Left hindlimb (tissue), 1 donor: ENCODE measurements at regions not wholly inside any gene's neighbourhood (a gene's known extent, or its start where the extent isn't known, plus 50 kb on each side); places are given as distances from the start of the nearest gene placed in this dataset.

Experiments
- DNase-seq: peaks from one replicate; pipeline ENCODE4 v3.0.0-alpha.2; 2018

GRCh38 chr5:174414315-174414710 lies 310.1 kb upstream of the MSX2 start:
- no peak for DNase-seq

- no peak for DNase-seq
These were observed 305.4 kb upstream of the MSX2 start for GRCh38 chr5:174418809-174419539.

GRCh38 chr5:174419540-174420132 lies 304.7 kb upstream of the MSX2 start:
- peak; percentile 89 for DNase-seq

- DNase-seq: no peak
These were observed 303.6 kb upstream of the MSX2 start for GRCh38 chr5:174420651-174421407.

- no peak for DNase-seq
These were observed 303.0 kb upstream of the MSX2 start for GRCh38 chr5:174421408-174421805.

- peak; percentile 44 for DNase-seq
These were observed 300.8 kb upstream of the MSX2 start for GRCh38 chr5:174423558-174423957.

GRCh38 chr5:174424219-174425053 lies 299.9 kb upstream of the MSX2 start:
- peak; percentile 31 for DNase-seq

GRCh38 chr5:174425271-174425963 lies 299.0 kb upstream of the MSX2 start:
- no peak for DNase-seq

- DNase-seq: no peak
These were observed 298.5 kb upstream of the MSX2 start for GRCh38 chr5:174425964-174426290.

GRCh38 chr5:174426388-174426787 lies 298.0 kb upstream of the MSX2 start:
- DNase-seq: no peak

- DNase-seq: no peak
These were observed 297.5 kb upstream of the MSX2 start for GRCh38 chr5:174426851-174427250.

GRCh38 chr5:174427304-174427703 lies 297.1 kb upstream of the MSX2 start:
- no peak for DNase-seq

GRCh38 chr5:174428895-174429294 lies 295.5 kb upstream of the MSX2 start:
- no peak for DNase-seq

- no peak for DNase-seq
These were observed 293.4 kb upstream of the MSX2 start for GRCh38 chr5:174430940-174431339.

GRCh38 chr5:174431504-174431903 lies 292.9 kb upstream of the MSX2 start:
- no peak for DNase-seq

GRCh38 chr5:174433098-174433497 lies 291.3 kb upstream of the MSX2 start:
- DNase-seq: no peak

GRCh38 chr5:174436750-174437149 lies 287.6 kb upstream of the MSX2 start:
- DNase-seq: no peak

GRCh38 chr5:174444479-174445188 lies 279.7 kb upstream of the MSX2 start:
- no peak for DNase-seq

- no peak for DNase-seq
These were observed 277.9 kb upstream of the MSX2 start for GRCh38 chr5:174446446-174446845.

GRCh38 chr5:174446988-174447387 lies 277.4 kb upstream of the MSX2 start:
- DNase-seq: no peak

GRCh38 chr5:174448041-174448440 lies 276.3 kb upstream of the MSX2 start:
- DNase-seq: no peak

- DNase-seq: no peak
These were observed 275.7 kb upstream of the MSX2 start for GRCh38 chr5:174448662-174449061.
